Left lung (tissue), 4 donors: ENCODE measurements at regions not wholly inside any gene's neighbourhood (a gene's known extent, or its start where the extent isn't known, plus 50 kb on each side); places are given as distances from the start of the nearest gene placed in this dataset.

Source experiments
- ATAC-seq: fragments of 200-7000 bp; cut with Tn5 transposase; one replicate; pipeline ENCODE4 v1.9.1; 2020; ENCODE audit warnings: moderate library complexity
- DNase-seq, 4 donors: peaks; one replicate each; pipeline ENCODE4 v3.0.0-alpha.2; 2013 to 2020
- H3K27ac ChIP-seq, 2 donors: fragments of 200-600 bp; sonication (generic) in 1 of 2; one replicate each; pipeline versions ENCODE4 v1.5.0 to v1.8.0; 2020 to 2021
- H3K27me3 ChIP-seq, 2 donors: fragments of 200-600 bp; sonication (generic) in 1 of 2; one replicate each; pipeline versions ENCODE4 v1.5.0 to v1.8.0; 2020 to 2021
- H3K36me3 ChIP-seq, 2 donors: fragments of 200-600 bp; sonication (generic) in 1 of 2; one replicate each; pipeline versions ENCODE4 v1.5.0 to v1.8.0; 2020 to 2021
- H3K4me1 ChIP-seq, 2 donors: fragments of 200-600 bp; one replicate each; pipeline ENCODE4 v1.8.0; 2021
- H3K4me3 ChIP-seq, 2 donors: fragments of 200-600 bp; sonication (generic) in 1 of 2; one replicate each; pipeline versions ENCODE4 v1.5.0 to v1.8.0; 2020 to 2021; ENCODE audit warnings: mild to moderate bottlenecking in 1 of 2
- H3K9me3 ChIP-seq, 2 donors: fragments of 200-600 bp; sonication (generic) in 1 of 2; one replicate each; pipeline versions ENCODE4 v1.5.0 to v1.8.0; 2020 to 2021
- intact Hi-C, 2 donors: fragments of 100-400 bp; cut with DNase I; formaldehyde crosslinking; loops; one replicate each; pipeline versions ENCODE4 v1.11.2 to v1.14.2; 2022
- TF ChIP-seq, protein P1 (sequence below), 2 donors: fragments of 200-600 bp; sonication (generic) in 1 of 2; IDR thresholded peaks; one replicate each; pipeline versions ENCODE4 v1.5.0 to v1.8.0; 2021; ENCODE audit warnings: antibody characterized with exemption in 2 of 2
- donor health status: DM: no; HTN: yes; CAD: no.
- donor health status: DM: no; HTN: no; CAD: no.

DNA sequence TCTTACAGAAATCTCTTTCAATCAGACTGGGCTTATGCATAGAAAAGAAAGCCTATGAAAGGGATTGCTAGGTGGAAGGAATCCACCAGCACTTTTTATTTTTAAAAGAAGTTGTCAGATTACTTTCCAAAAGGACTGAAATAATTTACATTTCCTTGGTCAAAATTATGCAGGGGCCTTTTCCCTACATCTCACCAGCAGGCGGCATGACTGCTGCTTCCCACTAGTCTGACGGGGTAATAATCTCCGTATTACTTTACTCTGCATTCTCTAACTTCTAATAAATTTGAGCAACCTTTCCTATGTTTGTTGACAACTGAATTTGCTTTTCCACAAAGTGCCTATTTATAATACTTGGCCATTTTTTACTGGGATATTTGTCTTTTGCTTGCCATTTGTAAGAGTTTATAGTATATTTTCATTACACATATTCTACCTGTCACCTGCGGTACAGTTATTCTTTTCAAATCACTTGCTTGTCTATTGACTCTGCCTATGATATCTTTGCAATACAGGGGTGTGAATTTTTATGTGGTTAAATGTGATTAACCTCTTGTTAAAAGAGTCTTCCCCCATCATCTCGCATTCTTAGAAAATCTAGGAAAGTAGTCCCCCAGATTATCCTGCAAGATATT is 51.9 kb upstream of the USP47 start:
- ATAC-seq (no peak), DNase-seq (peak in 1 of 4 donors; percentile 24)
- H3K36me3 ChIP-seq: no peaks in the 10 kb centered on the region
- intact Hi-C loops: loop anchor here in 1 of 2 donors (5.0 to 10.0 kb wide), 2 partner anchors 255 to 753 kb away; no protein-coding TSS in a partner anchor
- TF ChIP-seq, protein P1, sequence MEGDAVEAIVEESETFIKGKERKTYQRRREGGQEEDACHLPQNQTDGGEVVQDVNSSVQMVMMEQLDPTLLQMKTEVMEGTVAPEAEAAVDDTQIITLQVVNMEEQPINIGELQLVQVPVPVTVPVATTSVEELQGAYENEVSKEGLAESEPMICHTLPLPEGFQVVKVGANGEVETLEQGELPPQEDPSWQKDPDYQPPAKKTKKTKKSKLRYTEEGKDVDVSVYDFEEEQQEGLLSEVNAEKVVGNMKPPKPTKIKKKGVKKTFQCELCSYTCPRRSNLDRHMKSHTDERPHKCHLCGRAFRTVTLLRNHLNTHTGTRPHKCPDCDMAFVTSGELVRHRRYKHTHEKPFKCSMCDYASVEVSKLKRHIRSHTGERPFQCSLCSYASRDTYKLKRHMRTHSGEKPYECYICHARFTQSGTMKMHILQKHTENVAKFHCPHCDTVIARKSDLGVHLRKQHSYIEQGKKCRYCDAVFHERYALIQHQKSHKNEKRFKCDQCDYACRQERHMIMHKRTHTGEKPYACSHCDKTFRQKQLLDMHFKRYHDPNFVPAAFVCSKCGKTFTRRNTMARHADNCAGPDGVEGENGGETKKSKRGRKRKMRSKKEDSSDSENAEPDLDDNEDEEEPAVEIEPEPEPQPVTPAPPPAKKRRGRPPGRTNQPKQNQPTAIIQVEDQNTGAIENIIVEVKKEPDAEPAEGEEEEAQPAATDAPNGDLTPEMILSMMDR (IDR thresholded peaks at IDR 0.05): peak in 1 of 2 donors; percentile 30
- H3K4me3 ChIP-seq: no peak overlapping the region
- H3K27me3 ChIP-seq: peaks cover 0 to 4% of the 10 kb centered on the region in 2 donors
- no peaks in the 10 kb centered on the region for H3K9me3 ChIP-seq
- H3K27ac ChIP-seq: no peak overlapping the region
- no peaks in the 10 kb centered on the region for H3K4me1 ChIP-seq

DNA sequence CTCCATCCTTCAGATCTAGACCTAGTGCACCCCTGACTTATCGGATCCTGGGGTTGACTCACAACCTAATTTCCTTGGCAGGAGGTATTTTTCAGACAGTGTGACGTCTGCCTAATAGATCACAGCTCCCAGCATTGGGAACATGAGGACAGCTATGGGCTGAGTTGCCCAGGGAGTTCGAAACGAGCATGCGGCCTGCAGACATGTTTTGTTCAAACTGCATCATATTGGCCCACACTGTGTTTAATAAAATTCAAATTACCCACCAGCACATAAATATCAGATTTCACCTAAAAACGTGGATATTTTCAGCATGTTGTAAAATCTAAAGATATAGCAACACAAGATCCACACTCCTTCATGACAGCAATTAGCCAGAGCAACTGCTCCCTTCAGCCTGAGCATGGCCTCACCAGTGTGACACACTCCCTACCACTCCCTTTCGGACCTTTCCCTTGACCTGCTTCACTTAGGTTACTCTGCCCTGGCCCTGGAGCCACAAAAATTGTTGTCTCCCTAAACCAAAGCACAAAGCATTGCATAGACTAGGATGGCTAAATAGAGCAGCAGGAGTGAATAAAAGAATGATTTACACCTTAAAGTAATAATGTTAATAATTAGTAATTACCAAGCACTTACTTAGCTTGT is 53.6 kb upstream of the USP47 start:
- Histone ChIP-seq H3K4me1 (no peaks in the 10 kb centered on the region), H3K27ac (no peak overlapping the region), H3K36me3 (no peaks in the 10 kb centered on the region), H3K4me3 (no peak overlapping the region), H3K27me3 (no peaks in the 10 kb centered on the region), H3K9me3 (no peaks in the 10 kb centered on the region)
- no peak for DNase-seq
- ATAC-seq: peak; percentile 21
- TF ChIP-seq, protein P1 (IDR thresholded peaks at IDR 0.05): peak in 1 of 2 donors; percentile 37
- intact Hi-C loops: loop anchor here in 1 of 2 donors (5.0 kb wide), 1 partner anchor 751 kb away; no protein-coding TSS in a partner anchor

DNA sequence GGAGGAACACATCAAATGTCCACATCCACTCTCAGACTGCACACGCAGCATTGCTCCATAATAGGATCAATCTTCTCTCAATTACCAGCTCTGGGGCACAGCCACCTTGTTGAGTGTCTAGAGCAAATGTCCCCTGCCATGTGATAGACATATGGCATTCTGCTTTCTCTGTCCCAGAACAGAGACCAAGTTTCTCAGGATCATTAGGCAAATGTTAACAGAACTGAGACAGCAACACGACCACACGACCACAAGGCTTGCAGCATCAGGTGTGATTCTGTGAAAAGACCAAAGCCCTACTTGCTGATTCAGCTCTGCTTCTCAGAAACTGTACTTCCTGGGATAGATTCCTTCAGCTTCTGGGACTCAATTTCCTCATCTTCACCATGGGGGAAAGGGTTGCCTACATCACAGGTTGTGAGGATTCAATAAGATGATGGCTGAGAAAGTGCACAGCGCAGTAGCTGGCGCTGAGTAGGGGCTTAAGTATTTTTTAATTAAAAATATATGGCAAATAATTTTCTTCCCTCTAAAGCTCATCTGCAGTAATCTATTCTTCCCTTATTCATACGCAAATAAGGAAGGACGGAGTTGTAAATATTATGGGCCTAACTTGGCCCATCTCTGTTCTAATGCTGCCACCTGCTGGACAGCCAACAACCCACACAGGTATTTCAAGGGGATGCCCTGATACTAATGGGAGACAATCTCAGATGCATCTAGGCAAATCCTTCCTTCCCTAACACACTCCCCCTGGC is 54.3 kb upstream of the USP47 start:
- Histone ChIP-seq H3K4me3 (no peak overlapping the region), H3K27me3 (no peaks in the 10 kb centered on the region), H3K9me3 (no peaks in the 10 kb centered on the region), H3K4me1 (no peaks in the 10 kb centered on the region), H3K27ac (no peak overlapping the region), H3K36me3 (no peaks in the 10 kb centered on the region)
- ATAC-seq: peak; percentile 97
- TF ChIP-seq, protein P1 (IDR thresholded peaks at IDR 0.05): peak; percentile 74 to 81
- DNase-seq: peak; percentile 21 to 80 (median 64)
- intact Hi-C loops: loop anchor here in 1 of 2 donors (5.0 kb wide), 1 partner anchor 750 kb away; no protein-coding TSS in a partner anchor

DNA sequence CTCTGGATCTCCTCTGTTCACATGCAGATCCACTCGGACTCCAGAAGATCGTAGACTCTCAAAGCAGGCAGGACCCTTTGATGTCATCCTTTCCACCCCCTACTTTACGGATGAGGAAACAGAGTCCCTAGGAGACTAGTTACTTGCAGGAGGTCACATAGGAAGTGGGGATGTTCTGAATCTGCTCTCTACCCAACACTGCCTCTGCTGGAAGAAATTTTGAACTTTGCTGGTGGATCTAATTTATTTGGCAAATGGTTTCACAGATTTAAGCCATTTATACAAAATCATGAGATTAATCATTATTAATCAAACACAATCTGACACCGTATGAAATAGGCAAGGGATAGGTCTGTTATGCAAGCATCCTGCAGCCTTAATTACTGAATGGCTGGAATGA is 55.0 kb upstream of the USP47 start:
- no peak overlapping the region for H3K27ac ChIP-seq
- no peaks in the 10 kb centered on the region for H3K36me3 ChIP-seq
- no peak overlapping the region for H3K4me3 ChIP-seq
- H3K9me3 ChIP-seq: no peaks in the 10 kb centered on the region
- no peak for DNase-seq
- no peaks in the 10 kb centered on the region for H3K27me3 ChIP-seq
- peak; percentile 40 for ATAC-seq
- TF ChIP-seq, protein P1 (IDR thresholded peaks at IDR 0.05): peak; percentile 5 to 30
- intact Hi-C loops: loop anchor here in 1 of 2 donors (5.0 kb wide), 1 partner anchor 749 kb away; no protein-coding TSS in a partner anchor
- H3K4me1 ChIP-seq: no peaks in the 10 kb centered on the region

DNA sequence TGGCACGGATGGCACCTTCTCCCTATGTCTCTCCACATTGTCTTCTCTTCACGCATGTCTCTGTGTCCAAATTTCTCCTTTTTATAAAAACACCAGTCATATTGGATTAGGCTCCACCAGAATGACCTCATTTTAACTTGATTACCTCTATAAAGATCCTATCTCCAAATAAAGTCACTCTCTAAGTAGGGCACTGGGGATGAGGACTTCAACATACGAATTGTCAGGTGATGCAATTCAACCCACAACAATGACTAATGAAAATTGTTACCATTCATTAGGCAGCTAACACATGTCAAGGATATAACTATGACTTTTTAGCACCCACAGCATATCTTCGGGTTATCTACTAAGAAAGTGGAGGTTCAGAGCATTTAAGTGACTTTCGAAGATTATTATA is 55.5 kb upstream of the USP47 start:
- no peak for DNase-seq
- no peaks in the 10 kb centered on the region for H3K27me3 ChIP-seq
- no peaks in the 10 kb centered on the region for H3K36me3 ChIP-seq
- TF ChIP-seq, protein P1 (IDR thresholded peaks at IDR 0.05): no peak
- H3K9me3 ChIP-seq: no peaks in the 10 kb centered on the region
- no peaks in the 10 kb centered on the region for H3K4me1 ChIP-seq
- no peak overlapping the region for H3K27ac ChIP-seq
- H3K4me3 ChIP-seq: no peak overlapping the region
- intact Hi-C loops: loop anchor here in 1 of 2 donors (5.0 kb wide), 1 partner anchor 749 kb away; no protein-coding TSS in a partner anchor
- no peak for ATAC-seq
